GM18870 (cell line): ENCODE measurements at regions not wholly inside any gene's neighbourhood (a gene's known extent, or its start where the extent isn't known, plus 50 kb on each side); places are given as distances from the start of the nearest gene placed in this dataset.

Experiments
- ATAC-seq: cut with Tn5 transposase; IDR thresholded peaks from one replicate; pipeline ENCODE4 v1.9.1; 2021; ENCODE audit warnings: moderate library complexity; ENCODE audit not compliant: unreplicated experiment

- no peak for ATAC-seq
Observed at GRCh38 chrX:43560247-43560946, 95.7 kb upstream of the MAOA start.

- no peak for ATAC-seq
Observed at GRCh38 chrX:43562372-43562771, 93.7 kb upstream of the MAOA start.

- no peak for ATAC-seq
Observed at GRCh38 chrX:43564953-43565352, 91.1 kb upstream of the MAOA start.

GRCh38 chrX:43566170-43566569 lies 89.9 kb upstream of the MAOA start:
- no peak for ATAC-seq

GRCh38 chrX:43573441-43574015 lies 82.6 kb upstream of the MAOA start:
- no peak for ATAC-seq

GRCh38 chrX:43580621-43581020 lies 75.5 kb upstream of the MAOA start:
- no peak for ATAC-seq

GRCh38 chrX:43581167-43581566 lies 74.9 kb upstream of the MAOA start:
- ATAC-seq = no peak

GRCh38 chrX:43581888-43582539 lies 74.1 kb upstream of the MAOA start:
- ATAC-seq = no peak

- ATAC-seq = no peak
Observed at GRCh38 chrX:43582540-43582913, 73.6 kb upstream of the MAOA start.

GRCh38 chrX:43585922-43586321 lies 70.2 kb upstream of the MAOA start:
- ATAC-seq = no peak

- no peak for ATAC-seq
Observed at GRCh38 chrX:43586830-43587229, 69.3 kb upstream of the MAOA start.

- ATAC-seq = no peak
Observed at GRCh38 chrX:43589735-43590134, 66.4 kb upstream of the MAOA start.

- no peak for ATAC-seq
Observed at GRCh38 chrX:43590150-43590549, 65.9 kb upstream of the MAOA start.

- no peak for ATAC-seq
Observed at GRCh38 chrX:43592597-43592996, 63.5 kb upstream of the MAOA start.

GRCh38 chrX:43595931-43596330 lies 60.2 kb upstream of the MAOA start:
- no peak for ATAC-seq

GRCh38 chrX:43604753-43605152 lies 51.3 kb upstream of the MAOA start:
- ATAC-seq = no peak

GRCh38 chrX:43605351-43605750 lies 50.7 kb upstream of the MAOA start:
- no peak for ATAC-seq
